H1 (cell line): ENCODE measurements at regions not wholly inside any gene's neighbourhood (a gene's known extent, or its start where the extent isn't known, plus 50 kb on each side); places are given as distances from the start of the nearest gene placed in this dataset.

ENCODE experiments used
- CTCF ChIA-PET: fragments of 300-600 bp; sonication (Branson Sonifier 250); formaldehyde crosslinking; loops from one replicate; lab custom pipeline; 2021; ENCODE audit not compliant: partially characterized antibody; lab: Charles Lee
- POLR2A ChIA-PET: fragments of 300-600 bp; sonication (Branson Sonifier 250); formaldehyde crosslinking; loops from one replicate; lab custom pipeline; 2021; ENCODE audit warnings: inconsistent platforms; ENCODE audit not compliant: partially characterized antibody; lab: Charles Lee
- DNase-seq, 2 experiments: peaks; one replicate each; pipeline versions ENCODE4 v3.0.0 to v3.0.0-alpha.2; 2010 to 2022; ENCODE audit warnings: low spot score in 2 of 2, low read depth in 1 of 2, mixed read lengths in 1 of 2
- FAIRE-seq: peaks from 2 replicates; lab custom pipeline; 2011; peaks lifted over from hg19 to GRCh38; lab: Jason Lieb, UNC
- H2AFZ ChIP-seq: 2 replicates; pipeline ENCODE4 v1.8.1; 2012; ENCODE audit warnings: low read length, inconsistent platforms
- H2AK5ac ChIP-seq: 2 replicates; pipeline ENCODE4 v1.6.1; 2013; ENCODE audit warnings: low read depth, low read length
- H2BK120ac ChIP-seq: replicated peaks from 2 replicates; pipeline ENCODE3; 2013; ENCODE audit warnings: low read depth, low read length, inconsistent platforms
- H2BK12ac ChIP-seq: 2 replicates; pipeline ENCODE4 v1.6.1; 2013; ENCODE audit warnings: low read depth, low read length
- H2BK15ac ChIP-seq: 2 replicates; pipeline ENCODE4 v1.6.1; 2013; ENCODE audit warnings: low read length
- H2BK20ac ChIP-seq: 2 replicates; pipeline ENCODE4 v1.6.1; 2013; ENCODE audit warnings: low read length
- H2BK5ac ChIP-seq: 2 replicates; pipeline ENCODE4 v1.6.1; 2013; ENCODE audit warnings: low read depth, low read length
- H3K14ac ChIP-seq: 2 replicates; pipeline ENCODE4 v1.6.1; 2013; ENCODE audit warnings: inconsistent platforms; ENCODE audit not compliant: insufficient read length
- H3K18ac ChIP-seq: 2 replicates; pipeline ENCODE4 v1.6.1; 2013; ENCODE audit warnings: low read length; ENCODE audit errors: extremely low read depth
- H3K23ac ChIP-seq: 2 replicates; pipeline ENCODE4 v1.6.1; 2013; ENCODE audit warnings: inconsistent platforms; ENCODE audit not compliant: insufficient read length
- H3K23me2 ChIP-seq: 2 replicates; pipeline ENCODE4 v1.6.1; 2013; ENCODE audit warnings: low read depth, low read length
- H3K27ac ChIP-seq: 2 replicates; pipeline ENCODE4 v1.6.1; 2011; ENCODE audit warnings: low read depth, low read length, inconsistent platforms
- H3K27me3 ChIP-seq, 4 experiments: replicated peaks in 1 of 4; 1 replicate in 1 of 4; 2 replicates in 3 of 4; pipeline versions ENCODE4 v1.6.1 to v1.8.1; 2011 to 2013; ENCODE audit warnings: low read length in 3 of 4, mild to moderate bottlenecking in 3 of 4, inconsistent platforms in 2 of 4, mixed read lengths in 2 of 4, moderate library complexity in 1 of 4; ENCODE audit not compliant: control insufficient read depth in 3 of 4, insufficient read depth in 3 of 4; ENCODE audit errors: extremely low read depth in 1 of 4
- H3K36me3 ChIP-seq, 4 experiments: 2 replicates each; pipeline versions ENCODE4 v1.6.1 to v1.8.1; 2011 to 2013; ENCODE audit warnings: mild to moderate bottlenecking in 4 of 4, low read length in 3 of 4, moderate library complexity in 2 of 4, control low read depth in 1 of 4, inconsistent platforms in 1 of 4; ENCODE audit not compliant: insufficient read depth in 4 of 4, control insufficient read depth in 2 of 4
- H3K4ac ChIP-seq: replicated peaks from 2 replicates; pipeline ENCODE3; 2013; ENCODE audit warnings: low read length, low read depth, mixed read lengths, inconsistent platforms; ENCODE audit not compliant: insufficient read length
- H3K4me1 ChIP-seq, 4 experiments: replicated peaks in 1 of 4; 1 replicate in 1 of 4; 2 replicates in 3 of 4; pipeline versions ENCODE4 v1.6.1 to v1.8.1; 2011 to 2013; ENCODE audit warnings: low read length in 3 of 4, inconsistent platforms in 2 of 4, mixed read lengths in 1 of 4; ENCODE audit not compliant: insufficient read depth in 4 of 4, control insufficient read depth in 3 of 4
- H3K4me2 ChIP-seq, 2 experiments: 2 replicates each; pipeline versions ENCODE4 v1.6.1 to v1.8.1; 2011 to 2013; ENCODE audit warnings: low read depth in 2 of 2, low read length in 2 of 2, control low read depth in 1 of 2, inconsistent platforms in 1 of 2, mild to moderate bottlenecking in 1 of 2; ENCODE audit not compliant: insufficient read depth in 1 of 2
- H3K4me3 ChIP-seq, 4 experiments: fragments of 200-600, 300-600 bp in 1 of 4; sonication (generic), shearing (Covaris generic), sonication (Bioruptor Twin) in 1 of 4; 2 replicates each; pipeline versions ENCODE4 v1.5.1 to v1.8.1; 2011 to 2016; ENCODE audit warnings: low read length in 4 of 4, low read depth in 3 of 4, control low read depth in 2 of 4, inconsistent platforms in 2 of 4, mild to moderate bottlenecking in 2 of 4, mixed read lengths in 1 of 4, moderate library complexity in 1 of 4; ENCODE audit not compliant: insufficient read depth in 2 of 4; ENCODE audit errors: extremely low read depth in 1 of 4
- H3K56ac ChIP-seq: replicated peaks from 2 replicates; pipeline ENCODE3; 2013; ENCODE audit warnings: low read depth, mild to moderate bottlenecking, mixed read lengths, low read length, inconsistent platforms; ENCODE audit not compliant: insufficient read length
- H3K79me1 ChIP-seq: 2 replicates; pipeline ENCODE4 v1.6.1; 2013; ENCODE audit warnings: low read depth, low read length, control low read depth
- H3K79me2 ChIP-seq, 2 experiments: 2 replicates each; pipeline versions ENCODE4 v1.6.1 to v1.8.1; 2012 to 2013; ENCODE audit warnings: low read length in 2 of 2, mild to moderate bottlenecking in 2 of 2, inconsistent platforms in 1 of 2; ENCODE audit not compliant: insufficient read depth in 2 of 2, control insufficient read depth in 1 of 2
- H3K9ac ChIP-seq, 4 experiments: replicated peaks in 1 of 4; 1 replicate in 1 of 4; 2 replicates in 3 of 4; pipeline versions ENCODE4 v1.6.1 to v1.8.1; 2011 to 2013; ENCODE audit warnings: low read depth in 3 of 4, low read length in 3 of 4, control low read depth in 2 of 4, mild to moderate bottlenecking in 2 of 4, moderate library complexity in 2 of 4, inconsistent platforms in 1 of 4; ENCODE audit errors: extremely low read depth in 1 of 4
- H3K9me3 ChIP-seq, 2 experiments: 2 replicates each; pipeline versions ENCODE4 v1.6.1 to v1.8.1; 2012 to 2013; ENCODE audit warnings: mild to moderate bottlenecking in 2 of 2, moderate library complexity in 2 of 2, control low read depth in 1 of 2, inconsistent platforms in 1 of 2, low read depth in 1 of 2, low read length in 1 of 2, mixed read lengths in 1 of 2; ENCODE audit not compliant: insufficient read depth in 2 of 2
- H4K20me1 ChIP-seq, 2 experiments: replicated peaks in 1 of 2; 2 replicates each; pipeline versions ENCODE3 to v1.8.1; 2011 to 2013; ENCODE audit warnings: inconsistent platforms in 2 of 2, low read length in 2 of 2, mild to moderate bottlenecking in 1 of 2; ENCODE audit not compliant: insufficient read depth in 2 of 2, control insufficient read depth in 1 of 2
- H4K5ac ChIP-seq: 2 replicates; pipeline ENCODE4 v1.6.1; 2013; ENCODE audit warnings: low read length, low read depth, mixed read lengths, inconsistent platforms; ENCODE audit not compliant: insufficient read length
- H4K8ac ChIP-seq: 2 replicates; pipeline ENCODE4 v1.8.0; 2013; ENCODE audit warnings: mild to moderate bottlenecking, moderate library complexity, low read length, inconsistent platforms; ENCODE audit not compliant: insufficient read depth; ENCODE audit errors: extremely low read depth
- H4K91ac ChIP-seq: replicated peaks from 2 replicates; pipeline ENCODE3; 2013; ENCODE audit warnings: low read length, mixed read lengths, inconsistent platforms; ENCODE audit not compliant: insufficient read length
- ASH2L ChIP-seq: fragments of 200-600, 300-600 bp; sonication (generic); IDR thresholded peaks from one replicate; pipeline ENCODE4 v1.7.1; 2017; ENCODE audit warnings: low read length
- BCL11A ChIP-seq, 2 experiments: IDR thresholded peaks; one replicate each; pipeline ENCODE4 v1.6.1; 2011; ENCODE audit warnings: low read depth in 2 of 2, low read length in 2 of 2, mild to moderate bottlenecking in 2 of 2
- EGR1 ChIP-seq: IDR thresholded peaks from 2 replicates; pipeline ENCODE4 v1.6.1; 2011; ENCODE audit warnings: low read depth, low read length, borderline replicate concordance
- RAD21 ChIP-seq, 2 experiments: IDR thresholded peaks in 1 of 2; conservative IDR thresholded peaks in 1 of 2; 2 replicates each; pipeline ENCODE4 v1.6.1; 2011; ENCODE audit warnings: low read depth in 2 of 2, low read length in 2 of 2, improper control_type of control experiment in 1 of 2, inconsistent platforms in 1 of 2, mild to moderate bottlenecking in 1 of 2, moderate library complexity in 1 of 2
- SP4 ChIP-seq: IDR thresholded peaks from 2 replicates; pipeline ENCODE4 v1.6.1; 2012; ENCODE audit warnings: low read length, inconsistent platforms
- SUZ12 ChIP-seq: fragments of 200-600 bp; sonication (generic); IDR thresholded peaks from 2 replicates; pipeline ENCODE4 v1.6.1; 2012; ENCODE audit warnings: mild to moderate bottlenecking, inconsistent platforms, low read length, moderate library complexity, mixed read lengths
- WGBS, 2 experiments: shearing (Covaris generic) in 1 of 2; methylation state at CpG; one replicate each; pipeline versions ENCODE4 v1.1.6 to v1.1.7; 2013 to 2015; ENCODE audit warnings: low lambda C conversion rate in 2 of 2, mixed read lengths in 2 of 2, inconsistent platforms in 1 of 2, low coverage in 1 of 2, missing lambda C conversion rate in 1 of 2; ENCODE audit not compliant: insufficient replicate concordance in 2 of 2, insufficient coverage in 1 of 2, insufficient read length in 1 of 2; ENCODE audit errors: extremely low coverage in 1 of 2, missing lambda C conversion rate in 1 of 2; 5-methylcytosine and 5-hydroxymethylcytosine counted together

DNA sequence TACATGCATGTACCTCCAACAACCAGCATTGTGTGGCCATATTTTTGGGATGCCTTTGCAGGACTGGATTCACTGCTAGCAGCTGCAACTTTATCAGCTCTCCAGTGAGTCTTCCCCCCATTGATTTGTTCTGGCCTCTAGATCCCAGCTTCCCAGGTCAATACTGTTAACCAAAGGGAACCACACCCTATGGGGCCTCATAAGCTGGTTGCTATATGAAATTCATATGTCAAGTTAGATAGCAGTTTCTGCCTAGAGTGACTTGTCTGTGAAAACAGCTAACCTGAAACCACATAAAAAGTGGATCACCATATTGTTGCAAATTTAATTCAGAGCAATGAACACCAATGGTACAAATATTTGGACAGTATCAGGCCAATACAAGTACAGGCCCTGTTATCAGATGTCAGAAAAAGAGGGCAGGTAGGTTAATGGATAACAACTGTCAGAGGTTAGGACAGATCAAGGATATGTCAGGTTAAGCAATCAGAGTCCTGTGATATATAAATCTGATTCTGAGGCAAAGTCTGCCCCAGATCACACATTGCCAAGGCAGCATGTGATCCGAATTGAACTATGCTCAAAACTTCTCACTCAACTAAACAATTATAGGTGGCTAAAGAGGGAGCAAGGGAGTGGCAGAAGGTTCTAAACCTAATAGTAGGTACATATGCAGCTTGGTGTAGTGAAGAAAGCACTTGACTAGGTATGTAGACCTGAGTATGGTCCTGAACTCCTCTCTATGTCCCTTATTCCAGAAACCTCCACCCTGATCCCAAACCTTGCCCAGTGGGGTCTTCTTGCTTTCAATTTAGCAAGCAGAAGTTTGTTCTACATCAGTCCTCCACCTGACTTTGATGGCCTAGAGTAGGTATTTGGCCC, 94.7 kb upstream of the FOXN2 start:
- Histone ChIP-seq H2BK15ac (no peak overlapping the region; the same call in 1 of the 2 replicates), H2BK20ac (no peak overlapping the region), H3K9me3 (no peaks in the 10 kb centered on the region), H4K8ac (no peak overlapping the region), H3K4me2 (no peak overlapping the region), H3K23me2 (no peaks in the 10 kb centered on the region), H2BK120ac (no peak overlapping the region), H4K5ac (no peak overlapping the region), H2BK5ac (no peak overlapping the region), H2BK12ac (no peak overlapping the region), H3K18ac (no peak overlapping the region), H4K20me1 (no peaks in the 10 kb centered on the region), H3K79me2 (no peaks in the 10 kb centered on the region), H3K27ac (no peak overlapping the region), H3K56ac (no peak overlapping the region), H3K79me1 (no peaks in the 10 kb centered on the region), H2AK5ac (no peak overlapping the region), H3K4me1 (no peaks in the 10 kb centered on the region; a peak in 1 of 7 replicates), H2AFZ (no peak overlapping the region), H3K4ac (no peak overlapping the region), H4K91ac (no peak overlapping the region), H3K27me3 (no peaks in the 10 kb centered on the region), H3K4me3 (no peak overlapping the region), H3K14ac (no peak overlapping the region), H3K23ac (no peak overlapping the region), H3K9ac (no peak overlapping the region), H3K36me3 (no peaks in the 10 kb centered on the region)
- no peak for DNase-seq
- 79% methylated on average over 1 of the region's 1 CpG; no CpG with 5 or more reads in 1 of the 2 experiments for WGBS, 2 experiments
- no peak for FAIRE-seq
- TF ChIP-seq SUZ12 (no peak), SP4 (no peak), EGR1 (no peak), ASH2L (no peak), RAD21 (IDR thresholded peaks at IDR 0.05 in 1 of 2, conservative IDR thresholded peaks at IDR 0.05 in 1 of 2; ENCODE audit: low read depth in 2 of 2, low read length in 2 of 2) (no peak), BCL11A (IDR thresholded peaks at IDR 0.05; ENCODE audit: low read depth in 2 of 2, low read length in 2 of 2) (no peak)
- ChIA-PET POLR2A (no interaction called here), CTCF (no interaction called here)
